DMS79 (cell line): ENCODE measurements at regions not wholly inside any gene's neighbourhood (a gene's known extent, or its start where the extent isn't known, plus 50 kb on each side); places are given as distances from the start of the nearest gene placed in this dataset.
"Not testable (repeated sequence)": the region's sequence is repeated elsewhere in the genome, so short reads cannot be mapped to it uniquely, and the experiment has no call there.

Experiments used
- DNase-seq: peaks from one replicate; lab custom pipeline; 2025; lab: John Stamatoyannopoulos, UW

DNA sequence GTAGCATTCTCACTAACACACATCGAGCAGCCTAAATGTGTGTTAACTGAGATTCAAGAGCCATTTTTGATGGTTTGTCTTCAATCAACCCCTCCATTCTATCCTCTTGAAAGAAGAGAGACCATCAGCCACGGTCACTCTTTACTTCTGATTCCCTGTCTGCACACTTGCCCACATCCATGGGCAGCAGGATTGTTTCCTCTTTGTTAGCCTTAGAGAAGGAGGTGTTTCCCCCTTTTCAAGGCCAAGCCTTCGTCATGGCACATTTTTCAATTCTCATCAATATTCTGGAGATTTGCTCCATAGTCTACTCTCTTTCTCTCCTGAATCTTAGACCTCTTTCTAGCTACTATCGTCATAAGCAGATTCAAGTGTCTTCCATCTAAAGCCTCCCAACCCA, 522.4 kb upstream of the NAALADL2 start:
- DNase-seq = no peak

DNA sequence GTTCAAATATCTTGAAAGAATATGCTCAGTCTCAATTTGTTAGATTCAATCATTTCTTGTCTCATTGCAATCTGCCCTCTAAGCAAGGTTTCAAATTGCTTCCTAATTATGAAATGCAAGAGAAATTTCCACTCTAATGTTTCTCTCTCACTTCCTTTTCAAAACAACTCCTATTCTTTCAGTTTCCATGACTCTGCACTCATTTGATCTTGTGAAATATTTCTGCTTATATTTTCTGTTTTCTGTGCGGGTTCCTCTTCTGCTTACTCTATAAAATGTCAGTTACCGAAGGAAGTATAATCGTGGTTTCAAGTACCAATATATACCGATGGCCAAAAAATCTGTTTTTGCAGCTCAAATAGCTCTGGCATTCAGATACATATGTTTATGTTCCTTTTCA, 521.9 kb upstream of the NAALADL2 start:
- no peak for DNase-seq

DNA sequence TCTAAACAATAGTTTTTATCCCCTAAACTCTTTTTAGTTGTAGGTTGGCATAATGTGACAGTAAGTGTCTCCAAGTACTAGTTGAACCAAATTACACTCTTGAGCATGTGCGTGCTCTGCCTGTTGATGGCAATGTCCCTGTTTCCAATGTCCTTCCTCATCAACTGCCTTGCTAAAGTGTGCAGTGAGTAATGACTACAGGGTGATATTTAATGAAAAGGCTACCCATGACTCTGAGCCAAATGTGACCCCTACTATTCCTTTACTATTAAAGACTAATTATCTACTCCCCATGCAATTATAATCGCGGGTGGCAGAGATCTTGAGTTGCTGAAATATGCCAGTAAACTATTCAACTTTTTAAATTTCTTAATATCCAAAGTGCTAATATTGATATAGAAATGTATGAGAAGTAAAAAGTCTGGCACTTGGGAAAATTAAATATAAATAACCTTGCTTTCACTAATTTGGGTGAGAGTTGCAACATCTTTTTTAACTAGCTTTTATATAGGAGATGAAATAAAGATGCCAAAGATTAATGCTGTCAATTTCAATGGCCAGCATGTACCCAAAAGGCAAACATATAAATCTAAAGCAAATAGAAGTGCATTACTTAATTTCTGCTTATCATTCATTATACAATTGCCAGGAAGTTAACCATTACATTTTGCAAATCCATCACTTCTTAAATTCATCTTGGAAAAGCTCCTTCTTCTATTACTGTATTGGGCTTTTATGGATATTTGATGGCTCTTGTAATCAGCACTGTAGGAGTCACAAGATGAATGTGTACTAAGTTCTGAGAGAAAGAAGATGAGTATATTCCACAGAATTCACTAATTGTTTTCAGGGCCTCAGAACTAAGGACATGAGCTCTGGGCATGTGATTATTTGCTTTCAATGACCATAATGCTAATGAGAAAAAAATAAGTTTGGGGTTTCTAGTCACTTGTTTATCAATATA, 518.2 kb upstream of the NAALADL2 start:
- no peak for DNase-seq

DNA sequence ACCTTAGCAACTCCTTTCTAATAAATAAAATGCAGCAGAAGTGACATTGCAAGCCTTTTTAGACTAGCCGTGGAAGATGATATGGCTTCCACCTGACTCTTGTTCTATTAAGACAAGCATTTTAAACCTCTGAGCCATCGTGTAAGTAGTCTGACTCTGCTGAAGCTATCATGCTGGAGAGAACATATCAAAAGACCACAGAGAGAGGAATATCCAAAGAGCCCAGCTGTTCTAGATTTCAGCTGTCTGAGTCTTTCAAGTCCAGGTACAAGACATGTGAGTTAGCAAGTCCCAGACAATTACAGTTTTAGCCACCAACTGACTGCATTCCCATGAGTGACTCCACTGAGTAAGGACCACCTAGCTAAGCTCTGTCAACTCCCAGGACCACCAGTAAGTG, 517.0 kb upstream of the NAALADL2 start:
- no peak for DNase-seq

DNA sequence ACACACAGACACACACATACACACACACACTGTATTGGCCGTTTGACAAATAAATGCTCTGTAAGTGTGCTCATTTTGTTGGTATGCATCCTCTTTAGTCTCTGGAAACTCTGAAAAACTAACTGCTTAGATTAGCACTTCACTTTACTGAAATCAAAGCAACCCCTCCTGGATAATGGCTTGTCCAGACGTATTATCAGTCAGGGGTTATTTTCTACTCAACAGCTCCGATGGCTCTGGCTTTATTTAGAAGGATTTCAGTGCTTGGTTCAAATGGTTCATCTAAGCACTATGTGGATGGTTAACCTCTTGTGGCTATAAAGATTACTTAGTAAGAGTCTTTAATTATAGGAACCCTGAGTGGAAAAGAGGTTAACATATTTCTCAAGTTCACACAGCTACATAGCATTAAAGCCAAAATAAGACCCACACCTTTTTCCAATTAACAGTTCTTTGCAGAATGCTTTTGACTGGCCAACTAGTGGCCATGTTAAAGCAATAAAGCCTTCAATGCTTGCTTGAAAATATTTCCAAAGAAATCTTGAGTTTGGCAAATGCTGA, 516.1 kb upstream of the NAALADL2 start:
- no peak for DNase-seq

DNA sequence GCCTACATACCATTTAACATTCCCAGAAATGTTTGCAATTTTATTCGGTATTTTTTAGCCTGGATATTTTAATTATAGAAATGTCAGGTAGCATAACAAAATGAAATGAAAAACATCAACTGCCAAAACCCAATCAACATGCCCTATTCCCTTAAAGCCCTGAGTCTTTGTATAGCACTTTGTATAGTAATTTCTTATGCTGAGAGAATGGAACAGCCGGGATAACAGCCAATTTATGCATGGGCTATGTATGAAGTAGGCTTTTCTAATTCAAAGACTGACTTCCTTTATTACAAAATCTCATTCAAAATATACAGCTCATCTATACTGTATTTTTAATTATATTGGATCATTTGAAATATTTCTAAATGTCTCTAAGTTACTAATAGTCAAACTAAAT, 513.0 kb upstream of the NAALADL2 start:
- no peak for DNase-seq

DNA sequence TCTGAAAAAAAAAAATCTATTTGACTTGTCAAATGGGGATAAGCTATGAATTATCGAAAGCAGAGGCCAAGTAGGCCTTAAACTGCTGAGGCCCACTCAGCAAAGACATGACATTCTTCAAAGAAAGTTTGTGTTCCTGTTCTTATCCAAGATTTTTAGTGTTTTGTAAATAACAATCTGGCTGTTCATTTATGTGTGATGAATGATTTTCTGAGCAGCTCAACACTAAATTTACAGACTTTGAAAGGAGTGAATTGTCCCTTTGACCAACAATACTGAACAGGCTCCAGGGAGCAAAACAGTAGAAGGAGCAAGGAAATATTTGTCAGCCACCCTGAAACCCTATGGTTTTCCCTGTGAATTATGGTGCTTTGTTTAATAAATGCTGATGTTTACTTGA, 512.6 kb upstream of the NAALADL2 start:
- no peak for DNase-seq

DNA sequence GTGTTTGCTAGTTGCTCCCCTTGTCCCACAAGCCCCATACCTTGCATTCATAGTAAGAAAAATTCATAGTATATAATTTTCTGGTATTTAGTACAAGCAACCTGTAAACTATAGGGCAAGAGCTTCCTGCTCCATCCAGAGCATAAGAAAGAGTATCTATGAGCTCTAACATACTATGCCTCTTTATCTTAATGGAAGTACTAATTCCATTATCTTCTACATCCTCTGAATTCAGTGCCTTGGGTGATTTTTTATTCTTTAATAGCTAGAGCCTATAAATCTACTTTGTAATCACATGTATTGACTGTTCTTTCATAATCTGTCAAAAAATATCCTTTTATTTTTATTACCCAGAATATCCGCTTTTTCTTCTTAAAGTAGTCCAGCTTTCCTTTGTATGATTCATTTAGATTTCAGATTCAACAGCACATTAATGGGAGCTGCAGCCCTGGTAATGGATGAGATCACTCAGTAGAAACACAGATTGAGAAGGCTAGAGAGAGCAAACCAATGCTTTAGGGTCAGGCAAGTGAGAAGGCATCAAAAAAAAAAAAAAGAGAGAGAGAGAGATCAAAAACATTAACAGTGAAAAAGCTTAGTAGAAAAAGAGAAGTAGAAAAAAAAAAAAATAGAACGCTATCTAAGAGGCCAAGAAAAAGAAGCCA, 511.5 kb upstream of the NAALADL2 start:
- no peak for DNase-seq

DNA sequence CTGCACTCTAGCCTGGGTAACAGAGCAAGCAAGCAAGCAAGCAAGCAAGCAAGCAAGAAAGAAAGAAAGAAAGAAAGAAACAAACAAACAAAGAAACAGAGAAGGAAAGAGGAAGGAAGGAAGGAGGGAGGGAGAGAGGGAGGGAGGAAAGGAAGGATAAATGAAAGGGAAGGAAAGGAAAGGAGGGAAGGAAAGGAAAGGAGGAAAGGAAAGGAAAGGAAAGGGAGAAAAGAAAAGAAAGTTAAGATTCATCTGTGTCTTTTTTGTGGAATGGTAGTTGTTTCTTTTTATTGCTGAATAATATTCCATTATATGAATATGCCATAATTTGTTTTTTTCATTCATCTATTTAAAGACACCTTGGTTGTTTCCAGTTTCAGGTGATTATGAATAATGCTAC, 506.9 kb upstream of the NAALADL2 start:
- DNase-seq = no peak

DNA sequence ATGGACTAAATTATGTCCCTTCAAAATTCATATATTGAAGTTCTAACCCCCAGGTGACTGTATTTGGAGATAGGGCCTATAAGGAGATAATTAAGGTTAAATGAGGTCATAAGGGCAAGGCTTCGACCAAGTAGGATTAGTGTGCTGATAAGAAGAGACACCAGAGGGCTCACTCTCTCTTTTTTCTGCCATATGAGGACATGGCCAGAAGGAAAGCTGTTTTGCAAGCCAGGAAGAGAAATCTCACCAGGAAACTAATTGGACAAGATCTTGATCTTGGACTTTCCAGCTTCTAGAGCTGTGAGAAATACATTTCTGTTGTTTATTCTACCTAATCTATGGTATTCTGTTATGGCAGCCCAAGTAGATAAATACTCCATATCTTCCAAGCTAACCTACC, 503.6 kb upstream of the NAALADL2 start:
- DNase-seq = no peak

DNA sequence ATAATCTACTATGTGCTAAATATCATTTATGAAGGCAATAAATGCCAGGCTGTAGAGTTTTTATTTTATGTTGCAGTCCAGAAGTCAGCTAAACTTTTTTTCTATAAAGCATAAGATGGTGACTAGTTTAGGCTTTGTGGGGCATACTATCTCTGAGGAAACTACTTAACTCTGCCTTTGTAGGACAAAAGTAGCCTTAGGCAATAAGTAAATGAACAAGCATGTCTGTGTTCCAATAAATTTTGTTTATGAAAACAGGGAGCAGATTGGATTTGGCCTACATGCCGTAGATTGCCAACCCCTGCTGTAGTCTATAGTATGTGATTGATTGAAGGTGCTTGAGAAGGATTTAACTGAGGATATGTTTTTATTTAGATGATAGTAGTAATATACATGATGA, 502.5 kb upstream of the NAALADL2 start:
- DNase-seq = no peak

DNA sequence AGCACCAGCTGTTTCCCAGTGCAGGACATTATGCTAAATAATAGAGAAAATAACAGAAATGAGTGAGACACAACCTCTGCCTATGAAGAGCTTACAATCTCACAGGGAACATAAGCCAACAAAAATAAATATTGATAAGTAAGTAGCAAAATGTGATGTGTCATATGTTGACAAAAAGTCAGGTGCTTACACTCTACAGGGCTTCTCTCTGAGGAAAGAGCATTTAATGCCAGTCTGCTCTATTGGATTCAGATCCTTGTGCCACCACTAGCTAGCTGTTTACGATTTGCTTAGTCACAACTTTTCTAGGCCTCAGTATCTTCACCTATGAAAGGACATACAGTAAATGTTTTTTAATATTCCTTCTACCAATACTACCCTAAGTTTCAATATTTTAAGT, 500.9 kb upstream of the NAALADL2 start:
- DNase-seq = no peak

DNA sequence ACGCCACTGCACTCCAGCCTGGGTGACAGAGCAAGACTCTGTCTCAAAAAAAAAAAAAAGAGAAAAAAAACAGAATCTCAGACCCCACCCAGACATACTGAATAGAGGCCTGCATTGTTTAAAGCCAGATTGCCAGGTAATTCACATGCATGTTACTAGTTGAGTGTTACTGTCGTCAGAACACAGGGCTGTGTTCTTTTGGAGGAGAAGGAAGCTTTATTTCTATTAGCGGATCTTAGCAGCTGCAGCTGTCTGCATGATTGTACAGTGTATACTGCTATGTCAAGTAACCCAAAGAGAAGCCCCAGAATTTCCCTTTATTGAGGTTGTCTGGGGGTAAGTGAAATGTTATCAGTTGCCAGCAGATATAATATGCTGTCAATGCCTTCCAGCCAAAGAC, 496.6 kb upstream of the NAALADL2 start:
- DNase-seq = no peak

DNA sequence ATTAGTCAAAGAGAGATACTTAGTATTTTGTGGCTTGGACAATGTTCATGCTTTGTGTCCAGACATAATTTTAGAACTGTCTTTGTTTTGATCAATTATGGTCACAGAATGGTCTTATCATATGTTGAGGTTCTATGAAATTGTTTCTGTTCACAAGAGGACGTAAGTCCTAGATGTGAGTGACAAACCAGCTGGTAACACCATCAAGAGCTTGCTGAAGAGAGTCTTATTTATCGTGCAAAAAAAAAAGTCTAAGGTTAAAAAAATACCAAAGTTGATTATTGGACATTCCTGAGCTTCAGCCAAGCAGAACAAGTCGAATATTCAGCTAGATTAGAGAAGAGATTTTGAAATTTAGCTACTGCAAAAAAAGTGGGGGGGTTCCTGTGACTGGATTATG, 495.9 kb upstream of the NAALADL2 start:
- no peak for DNase-seq

DNA sequence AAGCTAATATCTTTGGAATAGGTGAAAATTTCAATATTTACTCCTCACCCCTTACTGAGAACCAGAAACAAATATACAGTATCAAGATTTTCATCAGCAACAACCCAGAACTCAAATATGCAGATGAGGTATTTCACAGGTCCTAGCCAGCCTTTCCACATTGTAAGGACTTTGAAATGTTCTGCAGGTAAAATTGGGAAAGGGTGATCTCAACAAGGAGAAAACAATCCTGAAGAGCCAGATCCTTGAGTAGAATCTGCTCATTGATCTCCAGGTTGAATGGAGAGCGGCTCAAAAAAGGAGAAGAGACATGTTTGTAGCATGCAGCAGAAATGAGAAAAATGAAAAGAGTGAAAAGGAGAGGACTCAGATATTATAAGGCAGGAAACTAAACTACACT, 493.3 kb upstream of the NAALADL2 start:
- DNase-seq = no peak

DNA sequence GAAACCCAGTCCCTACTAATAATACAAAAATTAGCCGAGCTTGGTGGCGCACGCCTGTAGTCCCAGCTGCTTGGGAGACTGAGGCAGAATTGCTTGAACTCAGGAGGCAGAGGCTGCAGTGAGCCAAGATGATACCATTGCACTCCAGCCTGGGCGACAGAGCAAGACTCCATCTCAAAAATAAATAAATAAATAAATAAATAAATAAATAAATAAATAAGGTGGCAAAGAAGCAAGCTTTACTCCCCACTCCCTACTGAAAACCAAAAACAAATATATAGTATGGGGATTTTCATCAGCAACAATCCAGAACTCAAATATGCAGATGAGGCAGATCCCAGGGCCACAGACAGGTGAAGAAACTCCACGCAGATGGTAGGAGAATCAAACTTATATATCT, 492.2 kb upstream of the NAALADL2 start:
- not testable (repeated sequence) for DNase-seq

DNA sequence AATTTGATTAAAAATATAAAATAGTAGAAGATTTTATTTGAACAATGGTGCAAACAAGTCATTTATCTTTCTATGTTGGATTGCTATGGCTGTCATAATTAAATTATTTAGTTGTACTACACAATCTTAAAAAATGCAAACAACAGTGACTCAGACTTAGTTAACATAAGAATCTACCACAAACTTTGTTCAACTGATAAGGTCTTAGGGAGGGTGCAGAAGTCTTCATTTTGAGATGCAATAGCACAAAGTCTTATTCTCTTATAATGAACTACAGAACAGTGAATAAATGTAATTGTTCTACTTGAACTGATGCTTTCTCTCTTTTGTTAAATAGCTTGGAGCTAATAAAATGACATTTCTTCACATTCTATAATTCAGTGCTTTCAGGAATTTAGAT, 482.8 kb upstream of the NAALADL2 start:
- no peak for DNase-seq

DNA sequence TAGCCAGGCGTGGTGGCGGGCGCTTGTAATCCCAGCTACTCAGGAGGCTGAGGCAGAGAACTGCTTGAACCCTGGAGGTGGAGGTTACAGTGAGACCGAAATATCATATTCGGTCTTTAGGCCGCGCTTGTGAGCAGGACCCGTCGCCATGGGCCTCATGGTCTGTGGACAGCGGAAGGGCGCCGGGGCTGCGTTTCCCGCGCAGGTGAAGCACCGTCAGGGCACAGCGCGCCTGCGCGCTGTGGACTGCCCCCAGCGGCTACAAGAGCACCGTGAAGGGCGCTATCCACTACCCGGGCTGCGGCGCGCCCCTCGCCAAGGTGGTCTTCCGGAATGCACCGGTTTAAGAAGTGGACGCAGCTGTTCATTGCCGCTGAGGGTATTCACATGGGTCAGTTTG, 482.0 kb upstream of the NAALADL2 start:
- no peak for DNase-seq

DNA sequence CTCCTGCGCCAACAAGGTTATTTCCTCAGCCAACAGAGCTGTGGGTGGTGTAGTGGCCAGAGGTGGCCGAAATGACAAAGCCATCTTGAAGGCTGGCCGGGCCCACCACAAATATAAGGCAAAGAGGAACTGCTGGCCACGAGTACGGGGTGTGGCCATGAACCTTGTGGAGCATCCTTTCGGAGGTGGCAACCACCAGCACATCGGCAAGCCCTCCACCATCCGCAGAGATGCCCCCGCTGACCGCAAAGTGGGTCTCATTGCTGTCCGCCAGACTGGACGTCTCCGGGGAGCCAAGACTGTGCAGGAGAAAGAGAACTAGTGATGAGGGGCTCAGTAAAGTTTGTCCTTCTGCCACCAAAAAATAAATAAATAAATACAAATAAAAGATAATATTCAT, 481.4 kb upstream of the NAALADL2 start:
- no peak for DNase-seq

DNA sequence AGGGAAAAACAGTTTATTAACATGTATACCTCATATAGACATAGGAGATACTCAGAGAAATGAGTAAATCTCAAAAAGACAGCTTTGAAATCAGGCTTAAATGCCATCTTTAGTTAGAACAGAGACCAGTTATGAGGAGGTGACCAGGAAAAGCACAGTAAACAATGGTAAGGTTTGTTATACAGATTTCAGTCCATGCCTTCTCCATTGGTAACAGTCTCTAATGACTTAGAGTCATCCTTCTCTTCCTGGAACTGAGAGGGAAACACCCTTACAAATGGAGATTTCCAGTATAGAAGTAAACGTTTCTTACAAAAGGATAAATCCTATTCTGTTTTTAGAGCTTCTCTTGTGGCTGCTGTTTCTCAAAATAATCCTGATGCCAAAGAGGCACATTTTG, 476.3 kb upstream of the NAALADL2 start:
- DNase-seq = no peak

DNA sequence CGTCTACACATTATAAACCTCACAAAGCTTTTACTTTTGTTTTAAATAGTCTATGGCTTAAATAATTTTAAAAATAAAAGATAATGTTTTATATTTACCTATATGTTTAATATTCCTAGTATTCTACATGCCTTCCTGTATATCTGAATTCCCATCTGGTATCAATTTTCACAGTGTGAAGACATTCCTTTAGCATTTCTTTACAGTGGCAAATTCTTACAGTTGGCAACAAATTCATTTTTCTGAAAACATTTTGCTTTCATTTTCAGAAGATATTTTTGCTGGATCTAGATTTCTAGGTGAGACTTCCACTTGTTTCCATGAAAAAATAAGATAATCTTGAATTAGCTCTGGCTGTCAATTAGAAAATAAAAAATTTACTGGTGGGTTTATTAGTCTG, 471.4 kb upstream of the NAALADL2 start:
- DNase-seq = no peak

DNA sequence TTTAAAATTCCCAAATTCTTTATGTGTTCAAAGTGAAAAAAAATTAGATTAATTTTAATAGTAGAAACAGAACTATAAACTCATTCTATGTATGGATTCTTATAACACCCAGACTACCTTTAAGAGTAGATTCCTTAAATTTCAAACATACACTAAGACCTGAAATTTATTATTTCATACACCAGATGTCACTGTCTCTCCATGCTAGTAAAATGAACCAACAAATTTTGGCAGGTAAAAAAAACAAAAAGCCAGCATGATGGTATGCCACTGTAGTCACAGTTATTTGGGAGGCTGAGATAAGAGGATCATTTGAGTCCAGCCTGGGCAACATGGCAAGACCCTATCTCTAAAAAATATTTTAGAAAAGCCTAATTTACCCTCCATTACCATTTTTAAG, 461.3 kb upstream of the NAALADL2 start:
- no peak for DNase-seq

DNA sequence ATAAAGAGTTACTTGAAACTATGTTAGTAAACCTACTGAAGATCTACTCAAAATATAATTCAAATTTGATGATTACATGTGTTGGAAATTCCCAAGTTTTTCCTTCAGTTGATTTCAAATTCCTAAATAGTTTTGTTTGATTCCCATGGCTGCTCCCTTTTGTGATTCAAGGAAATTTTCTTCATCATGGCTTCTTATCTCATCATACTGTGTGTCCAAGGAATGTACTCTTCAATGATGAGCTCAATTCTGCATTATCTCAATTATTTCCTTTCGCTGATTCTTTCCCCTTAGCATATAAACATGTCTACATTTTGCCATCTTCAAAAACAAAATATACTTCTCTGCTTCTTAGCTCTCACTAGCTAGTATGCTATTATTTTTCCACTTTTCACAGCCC, 460.4 kb upstream of the NAALADL2 start:
- DNase-seq = no peak
